Cardiac muscle cell (in vitro differentiated cells and primary cell): ENCODE measurements at regions not wholly inside any gene's neighbourhood (a gene's known extent, or its start where the extent isn't known, plus 50 kb on each side); places are given as distances from the start of the nearest gene placed in this dataset.

Experiments
- DNase-seq, 2 donors: peaks; one replicate each; pipeline versions ENCODE4 v3.0.0 to v3.0.0-alpha.2; 2010 to 2017; ENCODE audit warnings: low read depth in 1 of 2, low spot score in 1 of 2
- H3K27ac ChIP-seq: fragments of 200-600 bp; sonication (generic); 2 replicates; pipeline ENCODE4 v1.5.1; 2016
- H3K27me3 ChIP-seq: fragments of 200-600 bp; sonication (generic); 2 replicates; pipeline ENCODE4 v1.6.0; 2016; ENCODE audit warnings: control low read depth
- H3K36me3 ChIP-seq: fragments of 200-600 bp; sonication (generic); 2 replicates; pipeline ENCODE4 v1.5.1; 2016; ENCODE audit warnings: control low read depth
- H3K4me1 ChIP-seq: fragments of 200-600 bp; sonication (generic); 2 replicates; pipeline ENCODE4 v1.8.1; 2017; ENCODE audit warnings: low read depth, mild to moderate bottlenecking, mixed run types
- H3K4me3 ChIP-seq: fragments of 200-600 bp; sonication (generic); 2 replicates; pipeline ENCODE4 v1.5.1; 2016; ENCODE audit warnings: mild to moderate bottlenecking
- H3K9me3 ChIP-seq: fragments of 200-600 bp; sonication (generic); 2 replicates; pipeline ENCODE4 v1.5.1; 2017; ENCODE audit warnings: low read depth, mild to moderate bottlenecking, control low read depth
- TF ChIP-seq, protein P1 (sequence below): IDR thresholded peaks from 2 replicates; pipeline ENCODE4 v1.5.1; 2012; ENCODE audit warnings: low read depth, mild to moderate bottlenecking, low read length

DNA sequence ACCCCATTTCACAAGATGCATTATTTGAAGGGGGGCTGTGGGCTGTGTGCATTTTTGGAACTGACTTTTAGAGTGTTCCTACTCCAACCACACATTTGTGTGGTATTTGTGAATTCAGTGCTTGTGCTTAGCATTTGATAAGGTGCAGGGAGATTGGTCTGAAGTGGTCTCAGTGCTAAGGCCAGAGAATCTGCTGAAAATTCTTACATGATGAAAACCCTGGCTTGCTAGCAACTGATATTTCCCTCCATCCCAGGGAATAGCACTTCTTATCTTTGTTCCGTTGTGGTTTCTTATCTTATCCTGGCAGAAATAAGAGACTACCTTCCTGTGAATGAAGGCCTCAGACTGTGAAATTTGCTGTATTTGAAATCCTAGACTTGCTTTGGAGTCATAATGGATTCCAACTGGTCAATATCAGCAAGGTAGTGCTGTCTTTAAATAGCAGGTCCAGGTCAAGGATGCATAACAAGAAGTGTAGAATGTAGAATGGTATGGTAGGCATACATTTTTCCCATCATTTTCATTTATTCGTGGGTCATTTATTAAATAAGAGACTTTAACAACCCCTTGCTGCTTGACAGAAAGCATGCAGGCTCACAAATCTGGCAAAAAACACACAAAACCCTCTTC lies 986.9 kb downstream of the REEP3 start:
- Histone ChIP-seq H3K27me3 (no peaks in the 10 kb centered on the region), H3K4me3 (no peak overlapping the region), H3K4me1 (peaks cover 16% of the 10 kb centered on the region), H3K27ac (peak overlapping the region; percentile 78), H3K9me3 (no peaks in the 10 kb centered on the region), H3K36me3 (no peaks in the 10 kb centered on the region)
- TF ChIP-seq, protein P1, sequence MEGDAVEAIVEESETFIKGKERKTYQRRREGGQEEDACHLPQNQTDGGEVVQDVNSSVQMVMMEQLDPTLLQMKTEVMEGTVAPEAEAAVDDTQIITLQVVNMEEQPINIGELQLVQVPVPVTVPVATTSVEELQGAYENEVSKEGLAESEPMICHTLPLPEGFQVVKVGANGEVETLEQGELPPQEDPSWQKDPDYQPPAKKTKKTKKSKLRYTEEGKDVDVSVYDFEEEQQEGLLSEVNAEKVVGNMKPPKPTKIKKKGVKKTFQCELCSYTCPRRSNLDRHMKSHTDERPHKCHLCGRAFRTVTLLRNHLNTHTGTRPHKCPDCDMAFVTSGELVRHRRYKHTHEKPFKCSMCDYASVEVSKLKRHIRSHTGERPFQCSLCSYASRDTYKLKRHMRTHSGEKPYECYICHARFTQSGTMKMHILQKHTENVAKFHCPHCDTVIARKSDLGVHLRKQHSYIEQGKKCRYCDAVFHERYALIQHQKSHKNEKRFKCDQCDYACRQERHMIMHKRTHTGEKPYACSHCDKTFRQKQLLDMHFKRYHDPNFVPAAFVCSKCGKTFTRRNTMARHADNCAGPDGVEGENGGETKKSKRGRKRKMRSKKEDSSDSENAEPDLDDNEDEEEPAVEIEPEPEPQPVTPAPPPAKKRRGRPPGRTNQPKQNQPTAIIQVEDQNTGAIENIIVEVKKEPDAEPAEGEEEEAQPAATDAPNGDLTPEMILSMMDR, result no peak
- DNase-seq, result peak; percentile 46 to 69

DNA sequence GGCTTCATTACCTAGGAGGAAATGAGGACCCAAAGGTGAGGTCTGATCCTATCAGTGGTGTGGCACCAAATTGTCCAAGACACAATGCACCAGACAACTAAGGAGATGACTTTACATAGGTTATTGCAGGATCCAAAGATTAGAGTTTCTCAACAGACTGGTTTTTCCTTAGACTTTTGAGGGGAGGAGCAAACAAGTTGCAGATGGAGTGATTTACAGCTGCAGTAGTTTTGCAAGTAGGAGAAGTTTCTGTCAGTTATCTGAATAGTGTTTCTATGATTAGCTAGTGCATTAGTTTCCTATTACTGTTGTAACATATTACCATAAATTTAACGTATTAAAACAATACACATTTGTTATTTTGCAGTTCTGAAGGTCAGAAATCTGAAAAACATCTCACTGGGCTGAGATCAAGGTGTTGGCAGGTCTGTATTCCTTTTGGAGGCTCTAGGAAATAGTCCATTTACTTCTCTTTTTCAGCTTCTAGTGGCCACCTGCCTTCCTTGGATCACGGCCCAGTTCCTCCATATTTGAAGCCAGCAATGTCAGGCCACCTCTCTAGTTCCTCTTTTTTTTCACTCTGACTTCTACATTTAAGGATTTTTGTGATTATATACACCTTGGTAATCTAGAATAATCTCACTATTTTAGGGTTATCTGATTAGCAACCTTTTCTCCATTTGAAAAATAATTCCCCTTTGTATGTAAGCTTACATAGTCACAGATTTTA lies 994.9 kb downstream of the REEP3 start:
- Histone ChIP-seq H3K9me3 (no peaks in the 10 kb centered on the region), H3K27me3 (no peaks in the 10 kb centered on the region)
- TF ChIP-seq, protein P1, result no peak

GRCh38 chr10:64518456-64518855 lies 997.3 kb downstream of the REEP3 start:
- Histone ChIP-seq H3K4me1 (no peaks in the 10 kb centered on the region), H3K9me3 (no peaks in the 10 kb centered on the region), H3K36me3 (no peaks in the 10 kb centered on the region), H3K27me3 (no peaks in the 10 kb centered on the region), H3K4me3 (no peak overlapping the region), H3K27ac (no peak overlapping the region)
- DNase-seq, result no peak
- TF ChIP-seq, protein P1, result no peak

More for the DNA sequence above, 994.9 kb downstream of the REEP3 start:
- DNase-seq, result no peak
- H3K36me3 ChIP-seq, result no peaks in the 10 kb centered on the region
- no peak overlapping the region for H3K27ac ChIP-seq
- H3K4me3 ChIP-seq, result no peak overlapping the region
- H3K4me1 ChIP-seq, result no peaks in the 10 kb centered on the region

DNA sequence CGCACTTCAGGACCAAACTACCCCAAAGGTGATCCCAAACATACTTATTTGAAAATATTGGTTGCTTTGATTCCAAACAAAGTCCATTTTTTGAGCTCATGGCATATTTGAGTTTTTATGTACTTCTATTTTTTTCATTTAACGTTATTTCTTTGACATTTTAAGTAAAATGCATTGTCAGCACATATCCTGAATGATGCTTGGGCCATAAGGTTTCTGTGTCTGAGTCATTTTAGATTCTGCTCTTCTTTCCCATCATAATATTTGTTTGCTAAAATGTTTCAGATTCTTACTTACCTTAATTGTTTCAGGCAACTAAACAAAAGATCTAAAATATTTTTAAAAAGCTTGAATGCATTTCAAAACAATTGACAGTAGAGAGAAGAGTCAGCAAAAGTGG lies 998.2 kb downstream of the REEP3 start:
- Histone ChIP-seq H3K4me3 (no peak overlapping the region), H3K27me3 (no peaks in the 10 kb centered on the region), H3K4me1 (no peaks in the 10 kb centered on the region), H3K36me3 (no peaks in the 10 kb centered on the region), H3K9me3 (no peaks in the 10 kb centered on the region), H3K27ac (no peak overlapping the region)
- DNase-seq, result no peak
- TF ChIP-seq, protein P1, result no peak

DNA sequence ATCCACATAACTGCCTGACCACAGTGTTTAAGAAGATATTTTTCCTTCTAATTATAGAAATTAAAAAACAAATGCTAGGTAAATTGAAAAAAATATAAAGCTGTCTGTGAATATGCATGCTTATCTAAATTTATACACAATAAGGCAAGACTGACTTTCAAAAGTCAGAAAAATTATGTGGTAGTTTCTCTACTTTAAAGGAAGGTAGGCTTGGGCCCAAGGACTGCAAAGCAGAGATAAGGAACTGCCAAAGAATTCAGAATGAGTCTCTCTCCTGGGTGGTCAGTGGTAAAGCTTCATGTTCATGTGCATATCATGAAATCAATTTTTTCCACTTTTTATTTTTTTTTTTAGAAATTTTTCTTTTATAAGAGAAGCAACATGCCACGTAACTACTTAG lies 998.6 kb downstream of the REEP3 start:
- H3K27ac ChIP-seq, result no peak overlapping the region
- H3K4me3 ChIP-seq, result no peak overlapping the region
- no peak for DNase-seq
- no peaks in the 10 kb centered on the region for H3K27me3 ChIP-seq
- H3K36me3 ChIP-seq, result no peaks in the 10 kb centered on the region
- TF ChIP-seq, protein P1, result no peak
- no peaks in the 10 kb centered on the region for H3K4me1 ChIP-seq
- no peaks in the 10 kb centered on the region for H3K9me3 ChIP-seq
